ENCODE measurements at regions not wholly inside any gene's neighbourhood (a gene's known extent, or its start where the extent isn't known, plus 50 kb on each side); places are given as distances from the start of the nearest gene placed in this dataset.

GRCh38 chr11:4191031-4191571 is 96.5 kb downstream of the RRM1 start (continued):
- TF ChIP-seq CTCF (IDR thresholded peaks at IDR 0.05) (no peak), FOXJ3 (CRISPR knock-in tag; IDR thresholded peaks at IDR 0.05; ENCODE audit: borderline replicate concordance) (no peak), GABPB1 (CRISPR knock-in tag; IDR thresholded peaks at IDR 0.05) (no peak)

GRCh38 chr11:4190519-4190918 is 95.9 kb downstream of the RRM1 start:
- Mint-ChIP-seq H3K27ac (no peak overlapping the region), H3K27me3 (ENCODE audit: low read depth) (peaks cover 18% of the 10 kb centered on the region; the same call in 1 of the 2 replicates), H3K9me3 (no peaks in the 10 kb centered on the region), H3K36me3 (no peaks in the 10 kb centered on the region), H3K4me1 (peaks cover 2% of the 10 kb centered on the region; the same call in 1 of the 2 replicates), H3K4me3 (no peak overlapping the region)
- DNase-seq (ENCODE audit: low spot score) (no peak), ATAC-seq (no peak)
- POLR2A ChIA-PET, result no interaction called here
- no peak for TF ChIP-seq EMX1 (CRISPR knock-in tag; IDR thresholded peaks at IDR 0.05)
- no peak for TF ChIP-seq CBFB (CRISPR knock-in tag; IDR thresholded peaks at IDR 0.05; ENCODE audit: low read depth)
- TF ChIP-seq PREB (CRISPR knock-in tag; IDR thresholded peaks at IDR 0.05; ENCODE audit: borderline replicate concordance), result no peak
- no peak for TF ChIP-seq NR1H2 (CRISPR knock-in tag; IDR thresholded peaks at IDR 0.05)
- TF ChIP-seq MYBL2 (CRISPR knock-in tag; IDR thresholded peaks at IDR 0.05), result no peak
- no peak for TF ChIP-seq ZNF425 (CRISPR knock-in tag; conservative IDR thresholded peaks at IDR 0.05)
- TF ChIP-seq OVOL2 (CRISPR knock-in tag; IDR thresholded peaks at IDR 0.05; ENCODE audit: borderline replicate concordance), result no peak
- no peak for TF ChIP-seq USF1 (CRISPR knock-in tag; IDR thresholded peaks at IDR 0.05)
- no peak for TF ChIP-seq ZNF263 (CRISPR knock-in tag; IDR thresholded peaks at IDR 0.05; ENCODE audit: low read depth)
- TF ChIP-seq SP1 (CRISPR knock-in tag; conservative IDR thresholded peaks at IDR 0.05), result no peak
- TF ChIP-seq ERG (CRISPR knock-in tag; IDR thresholded peaks at IDR 0.05), result no peak
- TF ChIP-seq CREM (CRISPR knock-in tag; IDR thresholded peaks at IDR 0.05), result no peak
- TF ChIP-seq IRF1 (CRISPR knock-in tag; IDR thresholded peaks at IDR 0.05), result no peak
- TF ChIP-seq ATF1 (CRISPR knock-in tag; IDR thresholded peaks at IDR 0.05), result no peak
- TF ChIP-seq MXD4 (CRISPR knock-in tag; IDR thresholded peaks at IDR 0.05; ENCODE audit: borderline replicate concordance), result no peak
- no peak for TF ChIP-seq ZNF671 (CRISPR knock-in tag; IDR thresholded peaks at IDR 0.05)
- no peak for TF ChIP-seq GRHL2 (CRISPR knock-in tag; IDR thresholded peaks at IDR 0.05; ENCODE audit: insufficient replicate concordance, severe bottlenecking)
- no peak for TF ChIP-seq RORB (CRISPR knock-in tag; IDR thresholded peaks at IDR 0.05)
- CTCF ChIA-PET, result interaction anchor here (1.3 to 1.7 kb wide), 2 partner anchors 13 to 349 kb away, joined by 3 to 4 read pairs; no protein-coding TSS in a partner anchor
